GM18858 (cell line): ENCODE measurements at regions not wholly inside any gene's neighbourhood (a gene's known extent, or its start where the extent isn't known, plus 50 kb on each side); places are given as distances from the start of the nearest gene placed in this dataset.
"Not testable (repeated sequence)": the region's sequence is repeated elsewhere in the genome, so short reads cannot be mapped to it uniquely, and the experiment has no call there.

Experiments
- ATAC-seq: cut with Tn5 transposase; IDR thresholded peaks from one replicate; pipeline ENCODE4 v1.9.1; 2021; ENCODE audit not compliant: unreplicated experiment

DNA sequence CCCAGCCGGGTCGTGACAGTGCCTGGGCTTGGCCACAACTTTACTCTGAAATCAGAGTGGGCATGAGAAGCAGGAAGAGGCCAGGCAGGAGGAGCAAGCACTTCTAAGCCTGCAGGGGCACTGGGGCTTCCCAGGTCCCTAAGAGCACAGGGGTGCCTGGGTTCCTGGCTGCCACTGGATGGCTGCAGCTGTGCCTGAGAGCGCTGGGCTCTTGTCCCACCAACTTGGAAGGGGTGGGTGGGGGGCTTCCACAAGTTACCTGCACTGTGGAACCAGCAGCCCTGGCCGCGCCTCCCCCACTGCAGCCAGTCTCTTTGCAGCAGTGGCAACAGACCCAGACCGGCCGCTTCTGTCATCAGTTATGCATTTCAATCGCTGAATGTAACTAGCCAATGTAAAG, 434.7 kb upstream of the GRM3 start:
- no peak for ATAC-seq

DNA sequence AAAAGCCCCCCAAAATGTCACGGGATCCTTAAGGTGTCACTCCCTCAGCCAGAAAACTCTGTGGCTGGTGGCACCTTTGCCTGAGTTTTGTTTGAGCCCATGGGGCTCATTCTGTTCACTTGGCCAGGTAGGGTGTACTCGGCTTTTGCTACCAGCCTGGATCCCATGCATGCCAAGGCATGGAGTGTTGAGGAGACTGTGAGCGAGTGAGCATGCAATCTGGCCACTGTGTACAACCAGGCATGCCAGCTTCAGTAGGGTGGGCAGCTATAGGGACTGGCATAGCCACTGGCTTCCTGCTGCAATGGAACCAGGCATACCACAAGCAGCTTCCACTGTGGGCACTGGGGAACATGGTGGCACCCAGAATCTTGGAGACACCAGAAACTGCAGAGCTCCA, 436.0 kb upstream of the GRM3 start:
- no peak for ATAC-seq

DNA sequence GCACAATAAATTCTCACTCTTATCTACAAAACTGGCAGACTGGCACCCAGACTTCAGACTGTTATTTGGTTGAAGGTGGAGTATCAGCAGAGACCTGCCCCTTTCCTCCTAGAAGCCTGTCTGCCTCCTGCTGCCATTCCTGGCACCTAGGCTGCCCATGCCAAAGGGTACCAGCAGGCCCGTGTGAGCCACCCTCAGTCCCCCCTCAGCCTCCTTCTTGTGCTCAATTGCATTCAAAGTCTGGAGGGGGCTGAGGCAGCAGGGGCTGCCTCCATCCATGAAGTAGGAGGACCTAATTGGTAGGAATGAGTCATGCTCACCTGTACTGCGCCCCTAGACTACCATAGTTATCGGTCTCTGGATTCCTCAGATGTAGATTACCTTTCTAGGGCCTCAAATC, 440.9 kb upstream of the GRM3 start:
- no peak for ATAC-seq

DNA sequence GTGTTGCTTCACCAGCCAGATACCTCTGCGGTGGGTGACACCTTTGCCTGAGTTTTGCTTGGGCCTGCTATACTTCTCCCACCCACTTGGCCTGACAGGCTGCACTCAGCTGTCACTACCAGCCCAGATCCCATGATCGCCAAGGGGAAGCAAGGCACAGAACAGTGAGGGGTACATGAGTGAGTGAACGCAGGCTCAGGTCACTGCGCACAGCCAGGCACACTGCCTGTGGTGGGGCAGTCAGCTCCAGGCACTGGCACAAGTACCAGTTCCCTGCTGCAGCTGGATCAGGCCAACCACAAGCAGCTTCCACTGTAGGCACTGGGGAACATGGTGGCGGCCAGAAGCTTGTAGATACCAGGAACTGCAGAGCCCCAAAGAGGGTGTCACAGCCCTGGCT, 441.9 kb upstream of the GRM3 start:
- no peak for ATAC-seq

DNA sequence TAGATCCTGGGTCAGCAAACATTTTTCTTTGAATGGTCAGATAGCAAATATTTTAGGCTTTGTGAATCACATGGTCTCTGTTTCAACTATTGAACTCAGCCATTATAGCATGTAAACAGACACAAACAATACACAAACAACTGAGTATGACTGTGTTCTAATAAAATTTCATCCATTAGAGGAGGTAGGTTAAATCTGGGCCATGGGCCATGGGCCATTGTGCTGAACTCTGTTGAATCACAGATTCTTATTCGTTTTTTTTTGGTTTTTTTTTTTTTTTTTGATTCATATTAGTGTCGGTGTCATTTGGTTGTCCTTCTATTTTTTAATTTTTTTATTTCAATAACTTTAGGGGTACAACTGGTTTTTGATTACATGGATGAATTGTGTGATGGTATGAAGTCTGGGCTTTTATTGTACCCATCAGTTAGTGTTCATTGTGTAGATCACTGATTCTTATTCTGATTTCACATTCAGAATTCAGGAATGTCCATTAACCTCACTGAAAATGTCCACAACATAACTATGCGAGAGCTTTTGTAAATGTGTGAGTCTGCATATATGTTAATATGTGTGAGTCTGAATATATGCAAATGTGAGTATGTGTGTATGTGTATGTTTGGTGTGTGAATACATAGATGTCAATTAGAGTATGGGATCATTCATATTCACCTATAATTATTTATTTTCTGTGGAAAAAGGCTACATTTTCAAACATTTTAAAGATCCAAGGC, 443.7 kb upstream of the GRM3 start:
- no peak for ATAC-seq

DNA sequence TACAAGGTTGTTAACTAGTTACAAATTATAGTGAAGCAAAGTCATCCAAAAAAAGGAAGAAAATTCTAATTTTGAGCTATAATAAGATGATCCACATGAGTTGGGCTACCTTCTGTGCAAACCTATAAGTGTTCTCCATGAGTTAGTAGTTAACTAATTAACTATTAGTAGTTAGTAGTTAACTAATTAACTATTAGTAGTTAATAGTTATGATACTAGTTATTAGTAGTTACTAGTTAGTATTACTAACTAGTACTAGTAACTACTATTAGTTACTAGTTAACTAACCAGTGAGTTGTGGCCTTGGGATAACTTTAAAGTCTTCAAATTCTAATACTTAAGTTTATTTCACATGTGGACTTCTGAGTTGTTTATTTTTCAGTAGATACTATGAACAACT, 453.4 kb upstream of the GRM3 start:
- ATAC-seq: no peak

DNA sequence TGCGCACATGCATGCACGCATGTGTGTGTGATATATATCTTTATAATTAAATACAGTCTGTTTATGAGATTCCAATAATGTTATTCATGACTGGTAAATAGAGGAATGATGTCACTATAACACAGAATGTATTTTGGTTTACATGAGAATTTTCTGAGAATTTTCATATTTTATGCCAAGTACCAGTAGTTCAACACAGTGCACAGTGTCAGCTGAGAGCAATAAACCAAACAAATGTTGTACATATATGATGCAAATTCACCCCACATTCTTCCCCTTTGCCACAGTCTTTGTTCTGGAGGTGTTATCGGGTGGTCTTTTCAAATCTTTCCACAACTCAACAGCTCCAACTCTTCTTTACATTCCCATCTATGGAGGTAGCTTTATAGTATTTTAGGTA, 462.2 kb upstream of the GRM3 start:
- no peak for ATAC-seq

DNA sequence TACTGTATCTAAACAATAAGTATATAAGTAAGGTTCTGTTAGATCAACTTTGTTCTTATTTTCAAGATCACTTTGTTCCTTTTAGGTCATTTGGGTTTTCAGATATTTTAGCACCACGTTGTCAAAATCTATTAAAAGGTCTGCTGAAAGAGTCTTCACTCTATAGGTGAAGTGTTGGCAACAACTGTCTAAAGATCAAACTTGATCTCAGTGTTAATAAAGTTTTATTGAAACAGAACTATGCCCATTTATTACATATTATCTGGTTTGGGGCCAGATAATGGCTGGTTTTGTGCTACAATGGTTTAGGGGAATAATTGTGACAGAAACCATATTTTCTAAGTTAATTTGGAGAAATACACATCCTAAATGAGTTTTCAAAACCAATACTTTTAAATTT, 478.9 kb upstream of the GRM3 start:
- ATAC-seq: no peak

DNA sequence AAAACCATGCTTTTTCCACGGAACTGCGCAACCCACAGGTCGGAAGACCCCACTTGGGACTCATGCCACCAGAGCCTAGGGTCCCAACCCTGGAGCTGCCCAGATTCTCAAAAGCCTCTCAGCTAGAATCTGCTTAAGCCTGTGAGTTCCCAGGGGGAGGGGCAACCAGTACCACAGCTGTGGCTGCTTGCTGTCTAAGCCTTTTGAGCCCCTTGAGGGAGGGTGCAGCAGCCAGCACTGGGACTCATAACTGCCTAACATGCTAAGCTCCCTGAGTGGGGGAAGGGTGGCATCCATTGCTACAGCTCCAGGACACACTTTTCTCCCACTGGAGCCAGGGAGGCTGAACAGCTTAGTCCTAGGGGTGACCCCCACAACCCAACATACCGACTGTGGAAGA, 485.6 kb upstream of the GRM3 start:
- no peak for ATAC-seq

DNA sequence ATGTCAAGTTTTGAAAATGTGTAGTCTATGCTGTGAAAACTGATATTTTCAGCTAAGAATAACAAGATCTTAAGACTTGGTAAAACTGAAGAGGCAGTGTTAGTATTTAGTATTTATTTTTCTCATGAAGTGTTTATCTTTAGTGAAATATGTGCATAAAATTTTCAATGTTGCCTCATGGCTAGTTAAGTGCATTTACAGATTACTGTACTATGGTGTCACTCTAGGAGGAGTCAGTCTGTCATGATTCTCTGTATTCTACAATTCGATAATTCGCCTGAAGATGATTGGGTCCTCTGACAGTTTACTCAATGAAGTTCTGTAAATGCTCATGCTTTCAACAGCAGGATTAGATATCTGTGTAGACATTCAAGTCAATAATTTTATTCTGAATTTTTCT, 488.1 kb upstream of the GRM3 start:
- ATAC-seq: no peak

DNA sequence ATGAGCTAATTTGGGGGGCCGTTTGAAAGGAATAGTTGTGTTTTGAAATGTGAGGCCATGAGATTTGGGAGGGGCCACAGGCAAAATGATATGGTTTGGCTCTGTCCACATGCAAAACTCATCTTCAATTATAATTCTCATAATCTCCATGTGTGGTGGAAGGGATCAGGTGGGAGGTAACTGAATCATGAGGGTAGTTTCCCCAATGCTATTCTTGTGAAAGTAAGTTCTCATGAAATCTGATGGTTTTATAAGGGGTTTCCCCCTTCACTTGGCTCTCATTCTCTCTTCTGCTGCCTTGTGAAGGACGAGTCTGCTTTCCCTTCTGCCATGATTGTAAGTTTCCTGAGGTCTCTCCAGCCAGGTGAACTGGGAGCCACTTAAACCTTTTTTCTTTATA, 490.8 kb upstream of the GRM3 start:
- ATAC-seq: no peak

DNA sequence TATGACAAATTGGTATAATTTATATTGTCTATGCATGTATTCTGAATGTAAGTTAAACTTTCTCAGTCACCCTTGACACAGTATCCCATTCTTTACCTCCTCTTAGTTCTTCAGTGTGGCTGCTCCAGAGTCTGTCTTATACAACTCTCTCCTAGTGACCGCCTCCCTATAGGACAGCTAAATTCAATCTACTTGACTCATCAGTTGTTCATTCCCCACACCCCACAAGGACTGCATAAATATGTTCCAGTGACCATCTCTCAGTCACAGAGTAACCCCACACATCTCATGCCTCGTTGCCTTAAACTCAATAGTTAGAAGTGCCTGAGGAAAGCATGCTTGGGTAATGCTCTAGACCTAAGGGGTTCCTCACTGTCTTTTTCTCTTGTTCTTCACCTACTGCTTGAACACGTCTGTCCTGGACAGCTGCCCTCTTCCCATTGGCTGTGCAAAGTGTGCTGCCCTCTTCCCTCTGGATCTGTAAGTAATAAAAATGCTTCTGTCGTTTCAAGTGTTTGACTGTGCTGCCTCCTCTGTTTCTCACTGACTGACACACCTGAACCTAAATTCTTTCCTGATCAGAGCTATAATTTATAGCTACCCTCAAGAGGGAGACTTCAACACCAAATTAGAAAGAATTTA, 494.6 kb upstream of the GRM3 start:
- no peak for ATAC-seq

DNA sequence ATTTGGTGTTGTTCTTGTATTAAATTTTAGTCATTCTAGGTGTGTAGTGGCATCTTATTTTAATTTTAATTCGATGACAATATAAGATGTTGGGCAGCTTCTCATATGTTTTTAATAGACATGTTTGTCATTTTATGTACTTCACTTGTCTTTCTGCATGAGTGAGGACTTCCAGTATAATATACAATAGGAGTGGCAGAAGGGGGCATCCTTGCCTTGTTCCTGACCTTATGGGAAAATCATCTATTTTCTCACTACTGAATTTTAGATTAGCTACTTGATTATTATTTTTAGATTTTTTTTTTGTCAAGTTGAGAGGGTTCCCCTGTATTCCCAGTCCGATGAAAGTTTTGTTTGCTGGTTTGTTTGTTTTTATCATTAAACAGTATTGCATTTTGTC, 495.2 kb upstream of the GRM3 start:
- no peak for ATAC-seq

DNA sequence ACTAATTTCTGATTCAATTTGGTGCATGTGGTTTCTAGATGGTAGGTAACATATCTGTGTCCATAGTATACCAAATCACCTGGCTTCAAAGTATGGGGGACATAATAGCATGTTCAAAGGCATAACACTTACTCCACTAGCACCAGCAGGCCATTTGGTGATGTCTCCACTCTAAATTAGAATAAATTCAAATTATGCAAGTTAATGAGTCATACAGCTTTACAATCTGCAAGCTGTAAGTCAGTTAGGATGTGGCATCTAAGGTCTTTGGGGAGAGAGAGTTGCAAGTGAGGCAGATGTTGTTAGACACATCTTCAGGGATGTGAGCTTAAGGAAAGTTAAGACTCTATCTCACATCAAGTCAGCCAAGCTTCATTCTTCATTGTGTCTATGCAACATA, 506.4 kb upstream of the GRM3 start:
- ATAC-seq: no peak

DNA sequence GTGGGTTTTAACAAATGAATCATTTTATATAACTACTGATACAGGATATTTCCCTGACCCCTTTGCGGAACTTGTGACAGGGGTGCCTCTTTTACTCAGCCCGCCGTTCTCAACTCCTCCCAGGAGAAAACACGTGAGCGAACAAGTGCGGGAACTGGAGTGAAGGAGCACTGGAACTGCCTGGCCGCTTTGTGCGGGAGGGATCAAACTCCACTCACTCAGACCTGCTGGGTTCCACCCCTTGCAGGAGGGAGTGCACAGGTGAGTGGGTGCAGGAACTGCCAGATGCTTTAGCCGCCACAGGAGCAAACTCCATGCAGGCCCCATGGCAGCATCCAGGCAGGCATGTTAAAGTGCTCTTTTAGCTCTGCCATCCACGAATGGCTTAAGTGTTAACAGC, 513.4 kb upstream of the GRM3 start:
- ATAC-seq: no peak

DNA sequence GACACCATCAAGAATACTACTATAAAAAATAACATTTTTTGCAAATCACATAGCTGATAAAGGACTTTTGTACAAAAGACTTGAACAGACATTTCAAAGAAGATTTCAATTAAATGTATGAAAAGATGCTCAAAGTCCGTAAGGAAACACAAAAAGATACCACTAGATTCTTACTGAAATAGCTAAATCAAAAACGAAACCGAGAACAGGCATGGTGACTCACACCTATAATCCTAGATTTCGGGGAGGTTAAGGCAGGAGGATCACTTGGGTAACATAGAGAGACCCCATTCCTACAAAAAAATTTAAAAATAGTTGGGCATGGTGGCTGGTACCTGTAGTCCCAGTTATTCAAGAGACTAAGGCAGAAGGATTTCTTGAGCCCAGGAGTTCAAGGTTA, 520.2 kb upstream of the GRM3 start:
- no peak for ATAC-seq

DNA sequence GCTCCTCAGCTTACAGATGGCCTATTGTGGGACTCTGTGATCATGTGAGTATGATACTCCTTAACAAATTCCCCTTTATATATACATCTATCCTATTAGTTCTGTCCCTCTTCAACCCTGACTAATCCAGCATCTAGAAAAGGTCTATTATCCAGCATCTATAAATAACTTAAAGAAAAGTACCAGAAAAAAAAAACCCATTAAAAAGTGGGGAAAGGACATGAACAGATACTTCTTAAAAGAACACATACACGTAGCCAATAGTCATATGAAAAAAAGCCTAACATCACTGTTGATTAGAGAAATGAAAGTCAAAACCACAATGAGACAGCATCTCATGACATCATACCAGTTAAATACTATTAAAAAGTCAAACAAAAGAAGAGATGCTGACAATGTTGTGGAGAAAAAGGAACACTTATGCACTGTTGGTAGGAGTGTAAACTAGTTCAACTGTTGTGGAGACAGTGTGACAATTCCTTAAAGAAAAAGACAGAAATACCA, 549.5 kb upstream of the GRM3 start:
- no peak for ATAC-seq

DNA sequence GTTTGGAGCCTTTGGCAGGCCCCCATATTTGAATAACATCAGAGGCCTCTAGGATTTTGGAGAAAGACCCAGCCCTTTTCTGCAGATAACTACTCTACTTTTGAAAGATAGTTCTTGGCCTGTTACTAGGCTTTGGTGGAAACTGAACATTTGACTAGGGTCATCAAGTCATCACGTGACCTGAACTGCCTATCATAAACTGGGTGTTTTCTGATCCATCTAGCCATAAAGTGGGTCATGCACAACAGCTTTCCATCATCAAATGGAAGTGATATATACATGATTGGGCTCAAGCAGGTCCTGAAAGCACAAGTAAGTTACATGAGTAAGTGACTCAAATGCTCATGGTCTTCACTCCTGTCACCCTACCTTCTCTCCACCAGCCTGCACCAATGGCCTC, 552.3 kb upstream of the GRM3 start:
- ATAC-seq: no peak

DNA sequence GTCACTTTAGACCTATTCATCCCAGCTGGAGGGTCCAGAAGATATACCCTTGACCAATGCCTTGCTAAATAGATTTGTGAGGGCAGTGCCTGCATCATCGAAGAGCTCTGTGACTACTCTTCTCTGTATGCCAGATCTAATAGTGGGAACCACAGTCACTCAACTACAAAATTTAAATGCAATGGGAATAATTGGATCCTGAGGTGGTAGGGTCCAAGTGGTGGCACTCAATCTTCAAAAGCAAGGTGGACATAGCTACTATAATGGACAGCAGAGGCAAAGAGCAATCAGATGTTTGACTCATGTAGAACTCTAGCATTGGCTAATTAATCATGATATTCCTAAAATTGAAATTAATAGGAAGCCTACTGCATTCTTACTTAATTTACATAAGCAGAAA, 554.3 kb upstream of the GRM3 start:
- no peak for ATAC-seq

DNA sequence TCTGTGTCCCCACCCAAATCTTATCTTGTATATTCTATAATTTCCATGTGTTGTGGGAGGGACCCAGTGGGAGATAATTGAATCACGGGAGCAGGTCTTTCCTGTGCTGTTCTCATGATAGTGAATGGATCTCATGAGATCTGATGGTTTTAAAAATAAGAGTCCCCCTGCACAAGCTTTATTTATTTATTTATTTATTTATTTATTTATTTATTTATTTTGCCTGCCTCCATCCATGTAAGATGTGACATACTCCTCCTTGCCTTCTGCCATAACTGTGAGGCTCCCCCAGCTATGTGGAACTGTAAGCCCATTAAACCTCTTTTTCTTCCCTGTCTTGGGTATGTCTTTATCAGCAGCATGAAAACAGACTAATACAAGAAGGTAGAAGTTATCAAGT, 579.1 kb upstream of the GRM3 start:
- ATAC-seq: not testable (repeated sequence)

DNA sequence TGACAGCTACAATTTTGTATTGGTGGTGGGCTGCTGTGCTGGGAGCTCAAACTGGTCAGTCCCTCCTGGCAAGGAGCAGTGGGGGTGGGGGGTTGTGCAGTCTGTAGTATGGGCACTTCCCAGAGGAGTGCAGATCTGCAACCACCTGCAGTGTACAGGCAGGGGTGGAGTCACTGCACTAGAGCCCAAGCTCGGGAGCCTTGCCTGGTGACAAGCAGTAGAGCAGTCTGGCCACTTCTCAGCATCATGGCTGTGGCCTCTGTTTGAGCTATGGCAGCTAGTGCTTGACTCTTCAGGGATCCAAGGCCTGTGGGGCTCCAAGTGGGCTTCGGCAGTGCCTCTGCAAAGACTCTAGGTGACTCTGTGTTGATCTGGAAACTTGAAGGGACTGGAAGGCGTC, 585.1 kb upstream of the GRM3 start:
- ATAC-seq: no peak

DNA sequence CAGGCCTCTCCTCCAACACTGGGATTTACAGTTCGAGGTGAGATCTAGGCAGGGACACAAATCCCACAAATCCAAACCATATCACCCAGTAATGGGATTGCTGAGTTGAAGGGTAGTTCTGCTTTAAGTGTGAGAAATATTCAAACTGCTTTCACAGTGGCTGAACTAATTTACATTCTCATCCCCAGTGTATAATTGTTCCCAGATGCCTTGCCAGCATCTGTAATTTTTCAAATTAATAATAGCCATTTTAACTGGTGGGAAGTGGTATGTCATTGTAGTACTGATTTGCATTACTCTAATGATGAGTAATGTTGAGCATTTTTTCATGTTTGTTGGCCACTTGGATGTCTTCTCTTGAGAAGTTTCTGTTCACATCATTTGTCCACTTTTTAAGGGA, 592.8 kb upstream of the GRM3 start:
- no peak for ATAC-seq

DNA sequence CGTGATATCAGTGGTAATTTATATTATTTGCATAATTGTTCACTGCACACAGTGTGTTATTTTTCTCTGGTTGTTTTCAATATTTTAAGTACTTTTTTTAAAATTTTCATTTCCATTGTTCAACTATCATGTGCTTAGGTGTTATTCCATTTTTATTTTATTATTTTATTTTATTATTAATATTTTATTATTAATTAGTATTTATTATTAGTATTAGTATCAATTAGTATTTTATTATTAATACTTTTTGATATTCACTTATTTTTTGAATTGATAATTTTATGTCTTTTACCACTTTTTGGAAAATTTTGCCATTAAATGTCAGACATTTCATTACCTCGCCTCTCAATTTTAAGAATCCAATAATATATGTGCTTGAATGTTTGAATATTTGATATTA, 593.8 kb upstream of the GRM3 start:
- no peak for ATAC-seq
